Stimulated activated CD4-positive, alpha-beta T cell treated with anti-CD3 and anti-CD28 coated beads, Interleukin-4, amount 100 ng/mL, for 4 hours (primary cell): ENCODE measurements at regions not wholly inside any gene's neighbourhood (a gene's known extent, or its start where the extent isn't known, plus 50 kb on each side); places are given as distances from the start of the nearest gene placed in this dataset.

Experiments
- DNase-seq, 2 experiments: peaks; one replicate each; pipeline ENCODE4 v3.0.0-alpha.2; 2020

- DNase-seq: no peak
These were observed 926.5 kb upstream of the ACVR2A start for GRCh38 chr2:146918280-146918679.

- DNase-seq: no peak
These were observed 927.3 kb upstream of the ACVR2A start for GRCh38 chr2:146917431-146918042.

GRCh38 chr2:146916914-146917313, 927.9 kb upstream of the ACVR2A start:
- no peak for DNase-seq

DNA sequence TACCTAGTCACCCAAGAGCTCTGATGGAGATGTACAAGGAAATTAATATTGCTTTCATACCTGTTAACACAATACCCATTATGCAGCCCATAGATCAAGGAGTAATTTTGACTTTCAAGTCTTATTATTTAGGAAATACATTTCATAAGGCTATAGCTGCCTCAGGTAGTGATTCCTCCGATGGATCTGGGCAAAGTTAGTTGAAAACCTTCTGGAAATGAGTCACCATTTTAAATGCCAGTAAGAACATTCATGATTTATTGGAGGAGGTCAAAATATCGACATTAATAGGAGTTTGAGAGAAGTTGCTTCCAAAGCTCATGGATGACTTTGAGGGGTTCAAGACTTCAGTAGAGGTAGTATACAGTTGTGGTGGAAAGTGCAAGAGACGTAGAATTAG, 931.4 kb upstream of the ACVR2A start:
- no peak for DNase-seq

- no peak for DNase-seq
These were observed 932.3 kb upstream of the ACVR2A start for GRCh38 chr2:146912536-146912935.

- no peak for DNase-seq
These were observed 936.1 kb upstream of the ACVR2A start for GRCh38 chr2:146908776-146909175.

DNA sequence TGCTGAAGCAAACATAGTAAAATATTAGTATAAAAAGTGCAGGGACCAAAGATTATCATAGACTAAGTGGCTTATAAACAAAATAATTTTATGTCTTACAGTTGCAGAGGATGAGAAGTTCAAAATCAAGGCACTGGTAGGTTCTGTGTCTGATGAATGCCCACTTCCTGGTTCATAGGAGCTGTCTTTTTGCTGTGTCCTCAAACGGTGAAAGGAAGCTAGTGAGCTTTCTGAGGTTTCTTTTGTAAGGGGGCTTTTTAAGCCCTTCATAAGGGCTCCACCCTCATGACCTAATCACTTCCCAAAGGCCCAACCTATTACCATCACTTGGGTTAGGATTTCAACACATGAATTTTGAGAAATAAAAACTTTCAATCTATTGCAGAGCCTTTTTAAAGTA, 946.7 kb upstream of the ACVR2A start:
- no peak for DNase-seq

- DNase-seq: no peak
These were observed 950.3 kb upstream of the ACVR2A start for GRCh38 chr2:146894514-146894913.

DNA sequence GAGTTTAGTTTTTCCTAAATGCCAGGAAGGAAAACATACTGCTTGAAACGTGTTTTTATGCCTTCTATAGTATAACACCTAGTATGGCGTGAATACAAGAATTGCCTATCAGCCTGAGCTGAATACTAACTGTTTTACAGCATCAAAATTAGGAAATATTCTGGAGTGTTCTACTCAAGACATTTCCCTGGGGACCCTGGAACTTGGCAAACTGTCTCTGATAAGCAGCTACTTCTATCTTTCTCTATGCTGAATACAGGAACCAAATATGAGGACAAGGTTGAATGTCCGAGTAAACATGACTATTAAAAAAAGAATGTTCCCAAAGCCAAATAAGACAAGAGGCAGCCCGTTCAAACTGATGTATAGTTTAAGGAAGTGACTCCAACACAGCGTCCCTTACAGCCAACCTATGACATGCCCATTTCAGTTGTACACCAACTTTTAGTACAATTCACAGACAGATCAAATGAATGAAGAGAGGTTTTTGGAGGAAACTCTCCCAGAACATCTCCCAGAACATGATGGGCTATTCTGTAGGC, 951.3 kb upstream of the ACVR2A start:
- no peak for DNase-seq

- no peak for DNase-seq
These were observed 954.3 kb upstream of the ACVR2A start for GRCh38 chr2:146890491-146890890.

- no peak for DNase-seq
These were observed 964.9 kb upstream of the ACVR2A start for GRCh38 chr2:146879882-146880281.

- DNase-seq: no peak
These were observed 970.6 kb upstream of the ACVR2A start for GRCh38 chr2:146874260-146874658.

DNA sequence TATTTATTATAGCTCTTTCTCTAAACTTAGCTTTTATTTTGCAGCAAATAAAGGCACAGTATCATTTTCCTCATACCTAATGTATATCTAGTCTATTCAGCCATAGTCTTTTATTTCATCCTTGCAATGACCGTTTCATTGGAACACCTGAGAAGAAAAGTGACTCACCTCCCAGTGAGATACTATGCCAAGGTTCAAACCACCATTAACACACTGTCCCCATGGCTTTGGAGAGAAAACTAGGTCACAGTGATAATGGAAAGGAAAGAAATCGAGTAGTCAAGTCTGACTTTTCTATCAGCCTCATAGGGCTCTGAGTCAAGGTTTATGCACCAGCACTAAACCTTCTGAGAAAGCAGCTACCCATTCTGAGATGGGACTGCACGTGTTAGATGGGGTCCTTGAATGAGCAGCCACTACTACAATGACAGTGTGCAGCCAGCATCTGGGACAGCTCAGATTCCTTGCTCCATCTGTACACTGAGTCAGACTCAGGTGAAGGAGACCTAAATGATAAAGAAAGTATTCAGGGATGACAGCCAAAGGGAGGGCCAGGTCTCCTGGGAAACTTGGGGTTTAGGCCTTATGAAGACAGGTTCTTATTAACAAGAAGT, 971.1 kb upstream of the ACVR2A start:
- DNase-seq: no peak

- DNase-seq: no peak
These were observed 971.8 kb upstream of the ACVR2A start for GRCh38 chr2:146873056-146873455.

- no peak for DNase-seq
These were observed 974.1 kb upstream of the ACVR2A start for GRCh38 chr2:146870691-146871090.

GRCh38 chr2:146869328-146869727, 975.5 kb upstream of the ACVR2A start:
- DNase-seq: no peak

GRCh38 chr2:146868051-146868450, 976.8 kb upstream of the ACVR2A start:
- DNase-seq: no peak

GRCh38 chr2:146867477-146867986, 977.3 kb upstream of the ACVR2A start:
- DNase-seq: no peak

DNA sequence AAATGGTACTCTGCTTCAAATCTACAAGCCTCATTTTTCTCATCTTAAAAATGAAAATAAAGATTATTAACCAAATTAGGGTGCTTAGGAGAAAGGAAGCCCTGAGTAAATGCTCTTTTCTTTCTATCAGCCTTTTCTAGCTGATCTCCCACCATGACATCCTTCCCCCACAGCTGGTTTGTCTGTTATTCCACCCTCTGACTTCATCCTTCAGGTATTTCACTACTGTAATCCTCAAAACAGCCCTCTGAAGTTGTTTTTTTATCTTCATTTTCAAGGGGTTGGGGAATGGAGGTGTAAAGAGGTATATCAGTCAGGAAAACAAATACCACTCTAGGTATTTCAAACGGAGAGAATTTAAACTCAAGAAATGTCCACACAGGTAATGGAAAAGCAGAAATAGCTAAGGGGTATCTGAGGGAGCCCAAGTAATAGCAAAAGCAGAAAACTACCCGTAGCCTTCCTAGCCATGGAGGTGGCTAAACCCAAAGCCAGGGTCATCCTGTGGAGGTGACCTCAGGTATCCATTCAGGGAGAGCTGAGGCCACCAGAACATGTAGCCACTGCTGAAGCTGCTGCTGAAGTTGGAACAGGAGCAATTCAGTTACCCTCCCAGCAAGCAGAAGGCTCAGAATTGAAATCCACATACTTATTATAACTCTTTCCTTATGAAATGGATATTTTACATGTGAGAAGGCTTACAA, 990.9 kb upstream of the ACVR2A start:
- no peak for DNase-seq

- no peak for DNase-seq
These were observed 992.2 kb upstream of the ACVR2A start for GRCh38 chr2:146852661-146853060.

- no peak for DNase-seq
These were observed 994.1 kb upstream of the ACVR2A start for GRCh38 chr2:146850746-146851145.

- DNase-seq: no peak
These were observed 997.0 kb upstream of the ACVR2A start for GRCh38 chr2:146847846-146848245.

DNA sequence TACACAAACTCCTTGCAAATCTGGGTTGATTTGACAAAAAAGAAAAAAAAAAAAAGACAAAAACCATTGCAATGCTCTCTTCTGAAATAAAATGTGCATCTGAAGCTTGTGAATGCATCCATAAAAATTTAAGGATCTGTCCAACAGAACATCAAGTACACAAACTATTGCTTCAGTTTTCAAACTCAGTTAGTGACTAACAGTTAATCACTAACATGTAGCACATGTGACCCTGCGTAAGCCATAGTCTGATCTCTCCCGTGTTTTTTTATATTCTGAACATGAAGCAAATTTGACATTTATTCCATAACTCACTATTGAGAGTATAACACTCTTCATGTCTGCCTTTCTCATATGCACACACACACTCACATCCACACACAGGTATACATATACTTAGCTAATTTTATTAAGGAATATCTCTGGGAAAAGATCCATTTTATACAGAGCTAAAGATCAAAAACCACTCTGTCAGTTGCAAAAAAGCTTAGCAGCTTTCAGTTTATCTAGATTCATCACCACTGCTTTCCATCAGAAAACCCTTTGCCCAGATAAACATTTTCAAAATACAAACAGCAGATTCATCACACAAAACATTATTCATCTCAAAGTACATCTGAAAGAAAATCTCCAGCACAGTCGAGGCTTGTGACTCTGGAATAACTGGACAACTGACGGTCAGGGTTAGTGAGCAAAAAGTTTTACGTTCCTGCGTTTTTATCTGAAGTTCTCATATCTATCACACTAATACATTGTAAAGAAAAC, 1000.4 kb upstream of the ACVR2A start:
- no peak for DNase-seq
